ENCODE measurements at regions not wholly inside any gene's neighbourhood (a gene's known extent, or its start where the extent isn't known, plus 50 kb on each side); places are given as distances from the start of the nearest gene placed in this dataset.
A peak's percentile ranks its signal among the peaks of the same experiment; 100 is the strongest.

DNA sequence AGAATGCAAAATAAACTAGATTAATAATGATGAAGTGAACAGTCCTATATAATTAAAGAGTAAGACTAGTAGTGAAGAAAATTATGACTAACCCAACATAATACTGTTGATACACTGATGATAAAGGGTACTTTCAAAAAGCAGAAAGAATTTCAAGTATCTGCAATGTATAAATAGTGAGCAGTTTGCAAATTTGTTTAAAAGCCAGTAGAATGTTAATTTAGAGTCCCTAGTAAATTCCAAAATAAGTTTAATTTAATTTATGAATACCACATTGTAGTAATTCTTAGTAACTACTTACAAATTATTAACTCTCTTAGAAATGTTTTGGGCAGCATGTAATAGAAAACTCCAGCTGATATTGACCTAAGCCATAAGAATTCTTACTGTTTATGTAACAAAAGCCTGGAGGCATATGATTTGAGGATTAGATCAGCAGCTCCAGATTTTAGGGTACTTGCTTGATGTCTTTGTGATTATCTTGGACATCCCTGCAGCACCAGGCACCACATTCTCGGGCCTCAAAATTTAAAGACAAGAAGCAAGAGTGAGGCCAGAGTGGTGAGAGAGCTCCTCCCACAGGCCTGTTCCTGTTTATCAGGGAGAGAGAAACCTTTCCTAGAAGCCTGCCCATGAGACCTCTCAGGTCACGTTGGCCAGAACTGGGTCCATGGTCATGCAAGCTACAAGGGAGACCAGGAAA, 67.6 kb upstream of the TDRD3 start:
- Mint-ChIP-seq H3K4me3 (no peak overlapping the region), H3K27me3 (no peaks in the 10 kb centered on the region), H3K9me3 (no peaks in the 10 kb centered on the region), H3K4me1 (ENCODE audit: low read depth) (no peaks in the 10 kb centered on the region), H3K36me3 (ENCODE audit: low read depth) (no peaks in the 10 kb centered on the region), H3K27ac (no peak overlapping the region)
- DNase-seq (peak; percentile 40), ATAC-seq (peak; percentile 17)
- ChIA-PET POLR2A (no interaction called here), CTCF (interaction anchor here (0.6 to 2.3 kb wide), 7 partner anchors 10 to 650 kb away, joined by 3 to 8 read pairs (median 4); no protein-coding TSS in a partner anchor)
- intact Hi-C loops (cut with micrococcal nuclease): no loop called here
- TF ChIP-seq CTCF (IDR thresholded peaks at IDR 0.05): no peak

DNA sequence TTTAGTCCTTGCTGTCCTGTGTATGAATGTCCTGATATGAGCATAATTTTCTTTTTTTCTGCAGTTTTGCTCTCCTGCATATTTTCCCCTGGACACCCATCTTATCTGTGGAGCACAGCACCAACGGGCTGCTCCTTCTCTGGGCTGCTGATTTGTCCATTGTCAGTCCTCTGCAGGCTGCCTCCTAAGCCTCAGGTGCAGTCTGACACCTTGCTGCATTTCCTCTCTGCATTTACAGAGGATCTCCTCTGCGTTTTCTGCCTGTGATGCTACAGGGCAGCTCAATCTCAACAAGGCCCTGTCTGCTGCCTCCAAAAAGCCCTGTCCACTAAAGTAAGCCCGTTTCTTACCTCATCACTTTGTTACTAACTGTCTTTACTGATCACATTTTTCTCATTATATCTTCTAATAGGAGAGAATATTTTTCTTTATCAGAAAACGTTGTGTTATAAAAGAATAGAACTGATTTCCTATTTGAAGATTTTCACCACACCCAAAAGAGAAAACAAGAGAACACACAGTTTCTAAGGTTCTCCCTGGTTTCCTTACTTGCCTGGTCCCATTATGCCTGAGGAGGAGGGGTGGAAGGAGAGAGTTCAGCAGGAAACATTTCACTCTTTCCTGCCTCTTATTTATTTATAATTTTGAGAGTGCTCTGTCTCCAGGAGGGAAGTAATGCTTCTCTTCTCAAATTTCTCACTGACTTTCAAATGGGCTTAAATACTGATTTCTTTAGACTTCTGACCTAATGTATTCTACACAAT, 65.6 kb upstream of the TDRD3 start:
- TF ChIP-seq CTCF (IDR thresholded peaks at IDR 0.05): no peak
- no peaks in the 10 kb centered on the region for H3K4me1 Mint-ChIP-seq (ENCODE audit: low read depth)
- ATAC-seq: no peak
- H3K4me3 Mint-ChIP-seq: no peak overlapping the region
- no peak overlapping the region for H3K27ac Mint-ChIP-seq
- H3K36me3 Mint-ChIP-seq (ENCODE audit: low read depth): no peaks in the 10 kb centered on the region
- POLR2A ChIA-PET: no interaction called here
- CTCF ChIA-PET: interaction anchor here (1.0 to 1.1 kb wide), 2 partner anchors 100 to 651 kb away, joined by 3 read pairs; no protein-coding TSS in a partner anchor
- H3K27me3 Mint-ChIP-seq: no peaks in the 10 kb centered on the region
- intact Hi-C loops (cut with micrococcal nuclease): no loop called here
- H3K9me3 Mint-ChIP-seq: no peaks in the 10 kb centered on the region
- no peak for DNase-seq

GRCh38 chr13:60332682-60333081, 64.3 kb upstream of the TDRD3 start:
- intact Hi-C loops (cut with micrococcal nuclease): no loop called here
- H3K27me3 Mint-ChIP-seq: no peaks in the 10 kb centered on the region
- H3K36me3 Mint-ChIP-seq (ENCODE audit: low read depth): no peaks in the 10 kb centered on the region
- CTCF ChIA-PET: interaction anchor here (0.9 to 1.5 kb wide), 4 partner anchors 98 to 941 kb away, joined by 3 to 4 read pairs (median 3); no protein-coding TSS in a partner anchor
- ATAC-seq (no peak), DNase-seq (no peak)
- no peaks in the 10 kb centered on the region for H3K4me1 Mint-ChIP-seq (ENCODE audit: low read depth)
- no peak overlapping the region for H3K27ac Mint-ChIP-seq
- H3K4me3 Mint-ChIP-seq: no peak overlapping the region
- POLR2A ChIA-PET: no interaction called here
- H3K9me3 Mint-ChIP-seq: no peaks in the 10 kb centered on the region
- no peak for TF ChIP-seq CTCF (IDR thresholded peaks at IDR 0.05)

DNA sequence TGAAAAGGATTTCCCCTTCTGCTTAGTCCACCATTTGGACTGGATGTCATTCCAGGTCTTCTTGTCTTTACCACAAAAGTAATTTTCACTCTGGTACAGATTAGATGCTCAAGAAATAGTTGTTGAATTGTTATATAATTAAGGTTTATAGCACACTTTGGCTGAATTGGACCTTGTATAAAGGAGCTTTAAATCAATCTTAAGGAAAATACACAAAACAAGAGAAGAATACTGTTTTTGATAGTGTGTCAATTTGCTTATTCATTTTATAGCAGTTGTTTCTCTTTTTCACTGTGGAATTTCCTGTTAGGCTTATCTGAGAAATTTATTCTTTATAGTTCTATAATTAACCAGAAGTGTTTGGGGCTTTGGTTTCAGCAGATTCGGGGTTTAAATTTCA, 62.7 kb upstream of the TDRD3 start:
- ATAC-seq (no peak), DNase-seq (no peak)
- Mint-ChIP-seq H3K9me3 (no peaks in the 10 kb centered on the region), H3K36me3 (ENCODE audit: low read depth) (no peaks in the 10 kb centered on the region), H3K4me1 (ENCODE audit: low read depth) (no peaks in the 10 kb centered on the region), H3K27me3 (peaks cover under 1% of the 10 kb centered on the region), H3K27ac (no peak overlapping the region), H3K4me3 (no peak overlapping the region)
- no peak for TF ChIP-seq CTCF (IDR thresholded peaks at IDR 0.05)
- ChIA-PET CTCF (interaction anchor here (1.3 to 2.2 kb wide), 5 partner anchors 10 to 942 kb away, joined by 3 to 6 read pairs (median 6); no protein-coding TSS in a partner anchor), POLR2A (no interaction called here)
- intact Hi-C loops (cut with micrococcal nuclease): no loop called here

- ChIA-PET CTCF (interaction anchor here (0.9 to 2.0 kb wide), 8 partner anchors 9 to 96 kb away, joined by 3 to 8 read pairs (median 6); no protein-coding TSS in a partner anchor), POLR2A (no interaction called here)
- H3K4me1 Mint-ChIP-seq (ENCODE audit: low read depth): no peaks in the 10 kb centered on the region
- DNase-seq (no peak), ATAC-seq (no peak)
- intact Hi-C loops (cut with micrococcal nuclease): loop anchor here (5.0 kb wide), 1 partner anchor 653 kb away; no protein-coding TSS in a partner anchor
- no peak overlapping the region for H3K27ac Mint-ChIP-seq
- H3K27me3 Mint-ChIP-seq: peaks cover 2% of the 10 kb centered on the region
- H3K36me3 Mint-ChIP-seq (ENCODE audit: low read depth): no peaks in the 10 kb centered on the region
- no peaks in the 10 kb centered on the region for H3K9me3 Mint-ChIP-seq
- H3K4me3 Mint-ChIP-seq: no peak overlapping the region
- peak; percentile 68 for TF ChIP-seq CTCF (IDR thresholded peaks at IDR 0.05)
Observed at GRCh38 chr13:60335531-60335930, 61.5 kb upstream of the TDRD3 start.

Data from activated CD8-positive, alpha-beta T cell treated with anti-CD3 and anti-CD28 coated beads for 36 hours (primary cell).